Right ventricle myocardium superior (tissue), 1 donor: ENCODE measurements at regions not wholly inside any gene's neighbourhood (a gene's known extent, or its start where the extent isn't known, plus 50 kb on each side); places are given as distances from the start of the nearest gene placed in this dataset.
"Not testable (repeated sequence)": the region's sequence is repeated elsewhere in the genome, so short reads cannot be mapped to it uniquely, and the experiment has no call there.

Experiments used
- ATAC-seq: fragments of 200-7000 bp; cut with Tn5 transposase; one replicate; pipeline ENCODE4 v1.9.1; 2020; ENCODE audit warnings: mild to moderate bottlenecking; ENCODE audit not compliant: poor library complexity
- DNase-seq: peaks from one replicate; pipeline ENCODE4 v3.0.0-alpha.2; 2020
- intact Hi-C: fragments of 100-400 bp; cut with DNase I; formaldehyde crosslinking; loops from one replicate; pipeline ENCODE4 v1.11.2; 2022
- donor health status: DM: no; HTN: yes; CAD: no; lungs with severe emphysema.

DNA sequence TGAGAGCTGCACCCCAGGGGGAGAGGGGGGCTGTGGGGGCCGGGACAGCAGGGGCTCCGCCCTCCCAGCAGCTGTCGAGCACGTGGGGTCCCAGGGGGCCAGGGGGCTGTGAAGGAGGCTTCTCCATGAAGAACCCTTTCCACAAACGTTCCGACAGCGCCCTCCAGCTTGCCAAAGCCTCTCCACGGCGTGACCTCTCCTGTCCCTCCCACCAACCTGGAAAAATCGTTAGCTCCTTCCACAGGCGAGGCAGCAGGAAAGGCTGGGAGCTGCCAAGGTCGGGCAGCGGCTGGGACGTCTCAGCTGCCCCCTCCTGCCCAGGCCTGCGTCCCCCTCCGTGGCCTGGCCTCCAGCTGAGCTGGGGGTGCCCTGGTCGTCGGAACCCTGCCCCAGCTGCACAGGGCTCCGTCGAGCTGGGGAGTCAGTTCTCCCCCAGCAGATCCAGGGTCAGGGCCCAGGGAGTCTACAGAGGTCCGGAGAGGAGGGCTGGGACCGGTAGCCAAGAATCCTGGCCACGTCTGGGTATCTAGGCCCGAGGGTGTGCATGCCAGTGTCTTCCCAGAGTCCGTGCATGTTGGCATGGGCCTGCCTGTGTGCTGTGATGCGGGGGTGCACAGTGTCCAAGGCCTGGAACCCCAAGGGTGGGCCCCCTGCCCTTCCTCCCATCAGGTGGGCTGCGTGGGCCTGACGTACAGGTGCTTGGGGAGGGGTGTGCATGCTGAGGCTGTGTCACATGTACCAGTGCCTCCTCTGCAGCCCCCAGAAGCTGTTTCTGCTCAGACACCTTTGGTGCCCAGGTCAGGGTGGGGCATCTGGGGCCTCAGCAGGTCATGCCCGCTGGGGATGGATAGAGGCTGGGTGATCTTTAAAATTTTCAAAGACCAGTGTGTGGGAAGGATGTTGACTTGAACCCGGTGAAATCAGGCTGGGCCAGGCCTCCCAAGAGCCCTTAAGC is 66.5 kb downstream of the UNCX start:
- no peak for ATAC-seq
- intact Hi-C loops, result no loop called here
- peak; percentile 30 for DNase-seq

DNA sequence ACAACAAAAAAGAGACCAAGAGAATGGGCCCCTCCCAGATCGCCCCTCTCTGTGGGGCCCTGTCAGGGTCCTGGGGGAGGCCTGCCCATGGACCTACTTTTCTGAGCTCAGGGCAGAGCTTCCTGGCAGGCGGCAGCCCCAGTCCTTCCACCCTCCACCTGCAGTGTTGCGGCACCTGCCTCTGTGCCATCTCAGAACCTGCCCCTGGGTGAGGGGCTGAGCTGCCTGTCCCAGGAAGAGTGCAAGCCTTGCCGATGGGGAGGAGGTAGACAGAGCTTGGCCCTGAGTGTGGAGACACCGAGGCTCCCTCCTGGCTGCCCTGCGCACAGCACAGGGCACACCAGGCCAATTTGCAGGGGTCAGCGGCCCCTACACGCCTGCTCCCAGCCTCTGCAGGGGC is 67.5 kb downstream of the UNCX start:
- ATAC-seq (no peak), DNase-seq (peak; percentile 11)
- intact Hi-C loops, result no loop called here

DNA sequence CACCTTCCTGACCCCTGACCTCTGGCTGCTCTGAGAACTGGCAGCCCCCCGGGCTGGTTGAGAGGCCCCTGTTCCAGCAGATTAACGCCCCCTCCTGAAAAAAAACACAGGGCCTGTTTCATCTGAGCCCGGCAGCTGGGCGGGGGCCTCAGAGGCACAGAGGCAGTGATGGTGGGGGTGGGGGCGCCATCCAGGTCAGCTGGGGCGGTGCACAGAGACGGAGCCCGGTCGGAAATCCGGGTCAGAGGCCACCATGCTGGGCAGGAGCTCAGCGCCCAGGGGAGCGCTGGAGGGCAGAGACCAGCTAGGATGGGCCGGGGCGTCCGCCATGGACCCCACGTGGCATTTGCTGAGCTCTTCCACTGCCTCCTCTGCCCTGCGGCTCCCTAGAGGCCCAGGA is 68.0 kb downstream of the UNCX start:
- intact Hi-C loops, result no loop called here
- ATAC-seq (no peak), DNase-seq (peak; percentile 11)

DNA sequence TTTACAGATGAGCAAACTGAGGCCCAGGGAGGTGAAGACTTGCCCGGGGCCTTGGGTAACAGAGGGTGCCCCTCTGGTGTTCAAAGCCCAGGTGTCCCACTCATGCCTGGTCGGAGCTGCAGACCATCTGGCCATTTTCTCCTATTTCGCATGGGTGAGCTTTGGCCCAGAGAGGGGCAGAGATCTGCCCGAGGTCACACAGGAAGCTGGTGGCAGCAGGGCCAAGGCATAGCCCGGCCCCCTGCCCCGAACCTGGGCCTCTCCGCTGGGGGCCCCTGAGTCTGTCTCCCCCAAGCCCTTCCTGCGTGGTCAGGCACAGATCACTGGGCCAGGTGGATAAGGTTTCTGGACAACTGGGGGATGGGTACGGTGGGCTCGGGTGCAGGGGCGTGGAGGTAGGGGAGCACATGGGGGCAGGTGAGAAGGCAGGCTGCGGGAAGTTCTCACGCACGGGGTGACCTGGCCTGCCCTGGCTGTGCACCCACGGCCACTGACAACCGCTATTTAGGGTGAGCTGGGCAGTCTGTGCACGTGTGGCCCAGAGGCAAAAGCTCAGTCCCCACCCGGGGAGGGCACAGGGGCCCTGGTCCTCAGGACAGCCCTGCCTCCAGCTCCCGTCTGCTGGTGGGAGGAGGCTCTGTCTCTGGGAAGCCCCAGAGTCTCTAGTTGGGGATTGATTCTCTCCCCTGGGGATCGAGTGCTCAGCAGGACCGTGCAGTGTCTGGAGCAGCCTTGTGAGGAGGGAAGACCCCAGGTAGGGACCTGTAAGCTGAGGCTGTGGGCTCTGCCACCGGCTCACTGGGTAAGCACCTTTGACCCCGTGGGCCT is 68.6 kb downstream of the UNCX start:
- intact Hi-C loops, result no loop called here
- DNase-seq (peak; percentile 13), ATAC-seq (no peak)

DNA sequence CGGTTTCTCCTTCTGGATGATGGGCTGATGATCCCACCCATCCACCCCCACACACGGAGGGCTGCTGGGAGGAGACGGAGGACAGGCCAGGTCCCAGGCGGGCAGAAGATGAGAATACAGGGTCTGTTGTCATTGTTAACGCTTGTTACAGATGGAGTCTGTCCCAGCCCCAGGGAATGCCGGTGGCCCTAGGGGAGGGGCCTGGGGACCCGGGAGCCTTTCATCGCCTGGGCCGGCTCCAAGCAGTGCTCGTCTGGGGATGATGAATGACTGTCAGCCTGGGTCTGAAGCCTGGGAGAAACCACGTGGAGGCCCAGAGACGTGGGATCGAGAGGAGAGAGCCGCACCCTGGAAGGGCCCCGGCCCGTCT is 69.2 kb downstream of the UNCX start:
- DNase-seq, result peak; percentile 21
- intact Hi-C loops, result no loop called here
- ATAC-seq, result no peak

DNA sequence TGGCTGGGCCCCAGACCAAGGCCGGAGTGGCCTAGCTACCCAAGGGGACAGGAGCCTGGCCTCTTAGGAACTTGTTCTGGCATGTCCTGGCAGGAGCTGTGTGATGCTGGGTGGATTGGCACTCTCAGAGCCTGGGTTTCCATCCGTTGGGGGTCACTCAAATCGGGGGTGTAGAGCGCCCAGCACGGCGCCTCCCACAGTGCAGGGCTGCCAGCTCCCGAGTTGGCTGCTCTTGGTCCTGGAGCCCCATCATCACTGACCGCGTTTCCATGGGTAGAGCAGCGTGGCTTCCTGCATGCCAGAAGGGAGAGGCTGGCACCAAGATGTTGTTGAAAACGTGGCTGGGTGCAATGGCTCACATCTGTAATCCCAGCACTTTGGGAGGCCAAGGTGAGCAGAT is 70.3 kb downstream of the UNCX start:
- intact Hi-C loops, result no loop called here
- DNase-seq (peak; percentile 15), ATAC-seq (no peak)

DNA sequence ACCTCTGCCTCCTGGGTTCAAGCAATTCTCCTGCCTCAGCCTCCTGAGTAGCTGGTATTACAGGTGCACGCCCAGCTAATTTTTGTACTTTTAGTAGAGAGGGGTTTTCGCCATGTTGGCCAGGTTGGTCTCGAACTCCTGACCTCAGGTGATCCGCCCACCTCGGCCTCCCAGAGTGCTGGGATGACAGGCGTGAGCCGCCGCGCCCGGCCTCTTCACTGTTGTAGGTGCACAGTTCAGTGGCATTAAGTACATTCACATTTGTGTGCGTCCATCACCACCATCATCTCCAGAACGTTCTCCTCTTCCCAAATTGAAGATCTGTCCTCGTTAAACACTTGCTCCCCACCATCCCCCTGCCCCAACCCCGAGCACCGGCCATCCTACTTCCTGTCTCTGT is 71.3 kb downstream of the UNCX start:
- ATAC-seq, DNase-seq, intact Hi-C loops: not testable (repeated sequence)

DNA sequence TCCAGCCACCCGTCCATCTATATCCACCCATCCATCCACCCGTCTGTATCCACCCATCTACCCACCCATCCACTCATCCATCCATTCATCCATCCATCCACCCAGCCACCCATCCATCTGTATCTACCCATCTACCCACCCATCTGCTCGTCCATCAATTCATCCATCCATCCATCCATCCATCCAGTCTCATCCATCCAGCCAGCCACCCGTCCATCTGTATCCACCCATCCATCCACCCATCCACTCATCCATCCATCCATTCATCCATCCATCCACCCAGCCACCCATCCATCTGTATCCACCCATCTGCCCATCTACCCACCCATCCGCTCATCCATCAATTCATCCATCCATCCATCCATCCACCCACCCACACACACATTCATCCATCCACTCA is 73.2 kb downstream of the UNCX start:
- intact Hi-C loops, result no loop called here
- ATAC-seq, result no peak
- DNase-seq, result no peak

DNA sequence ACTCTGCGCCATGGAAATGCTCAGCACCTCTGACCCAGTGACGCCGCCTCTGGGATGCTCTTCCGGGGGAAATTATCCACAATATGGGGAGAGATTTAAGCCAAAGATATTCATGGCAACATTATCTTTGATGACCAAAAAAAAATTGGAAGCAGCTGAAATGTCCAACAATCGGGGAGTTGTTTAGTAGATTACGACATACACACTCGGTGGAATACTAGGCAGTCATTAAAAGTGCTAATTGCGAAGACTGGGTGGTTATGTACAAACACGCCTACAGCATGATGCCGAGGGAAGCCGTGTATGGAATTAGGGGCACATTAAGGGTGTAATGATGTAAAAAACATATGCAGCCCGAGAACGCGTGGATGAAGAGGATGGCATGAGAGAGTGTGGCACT is 75.2 kb downstream of the UNCX start:
- ATAC-seq (no peak), DNase-seq (no peak)
- intact Hi-C loops, result no loop called here

DNA sequence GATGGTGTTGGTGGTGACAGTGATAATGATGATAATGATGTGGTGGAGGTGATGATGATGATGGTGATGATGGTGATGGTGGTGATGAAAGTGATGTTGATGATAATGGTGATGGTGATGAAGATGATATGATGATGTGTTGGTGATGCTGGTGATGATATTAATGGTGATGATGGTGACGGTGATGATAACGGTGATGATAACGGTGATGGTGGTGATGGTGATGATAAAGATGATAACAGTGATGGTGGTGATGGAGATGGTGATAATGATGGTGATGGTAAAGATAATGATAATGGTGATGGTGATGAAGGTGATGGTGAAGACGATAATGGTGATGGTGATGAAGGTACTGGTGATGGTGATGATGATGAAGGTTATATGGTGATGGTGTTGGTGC is 76.6 kb downstream of the UNCX start:
- no peak for DNase-seq
- intact Hi-C loops, result no loop called here
- ATAC-seq, result no peak

DNA sequence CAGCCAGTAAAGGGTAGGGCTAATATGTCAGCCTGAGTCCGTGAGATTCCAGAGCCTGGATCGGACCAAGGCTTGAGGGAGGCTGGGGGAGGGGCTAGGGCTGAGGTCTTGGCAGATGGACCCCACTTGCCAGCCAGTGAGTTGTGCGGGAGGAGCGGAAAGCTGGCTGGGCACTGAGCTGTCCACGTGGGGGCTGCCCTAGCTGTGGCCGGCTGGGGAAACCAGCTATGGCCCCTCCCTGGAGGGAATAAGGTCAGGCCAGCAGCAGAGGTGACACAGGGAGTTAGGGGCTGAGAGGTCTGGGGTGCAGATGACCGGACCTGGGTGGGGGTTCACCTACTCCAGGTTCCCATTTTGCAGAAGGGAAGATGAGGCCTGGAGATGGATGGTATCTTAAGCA is 77.3 kb downstream of the UNCX start:
- no peak for ATAC-seq
- intact Hi-C loops, result no loop called here

DNA sequence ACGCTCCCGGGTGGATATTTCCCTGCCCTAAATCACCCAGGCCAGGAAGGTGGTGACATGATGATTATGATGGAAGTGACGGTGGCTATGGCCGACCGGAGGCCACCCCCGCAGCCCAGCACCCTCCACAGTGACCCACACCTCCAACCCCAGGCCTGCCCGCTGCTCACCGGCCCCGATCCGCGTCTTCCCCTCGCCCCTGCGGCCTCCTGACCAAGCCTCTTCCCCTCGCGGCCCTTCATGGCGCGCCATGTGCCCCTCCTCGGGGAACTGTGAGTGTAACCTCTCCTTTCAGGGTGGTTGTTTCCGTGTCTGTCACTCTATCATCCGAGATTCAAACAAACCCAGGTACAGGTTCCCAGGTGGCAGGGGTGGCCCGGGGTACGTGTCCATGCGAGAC is 78.3 kb downstream of the UNCX start:
- intact Hi-C loops, result no loop called here
- DNase-seq, result no peak
- no peak for ATAC-seq

More for the DNA sequence above, 77.3 kb downstream of the UNCX start:
- no peak for DNase-seq

DNA sequence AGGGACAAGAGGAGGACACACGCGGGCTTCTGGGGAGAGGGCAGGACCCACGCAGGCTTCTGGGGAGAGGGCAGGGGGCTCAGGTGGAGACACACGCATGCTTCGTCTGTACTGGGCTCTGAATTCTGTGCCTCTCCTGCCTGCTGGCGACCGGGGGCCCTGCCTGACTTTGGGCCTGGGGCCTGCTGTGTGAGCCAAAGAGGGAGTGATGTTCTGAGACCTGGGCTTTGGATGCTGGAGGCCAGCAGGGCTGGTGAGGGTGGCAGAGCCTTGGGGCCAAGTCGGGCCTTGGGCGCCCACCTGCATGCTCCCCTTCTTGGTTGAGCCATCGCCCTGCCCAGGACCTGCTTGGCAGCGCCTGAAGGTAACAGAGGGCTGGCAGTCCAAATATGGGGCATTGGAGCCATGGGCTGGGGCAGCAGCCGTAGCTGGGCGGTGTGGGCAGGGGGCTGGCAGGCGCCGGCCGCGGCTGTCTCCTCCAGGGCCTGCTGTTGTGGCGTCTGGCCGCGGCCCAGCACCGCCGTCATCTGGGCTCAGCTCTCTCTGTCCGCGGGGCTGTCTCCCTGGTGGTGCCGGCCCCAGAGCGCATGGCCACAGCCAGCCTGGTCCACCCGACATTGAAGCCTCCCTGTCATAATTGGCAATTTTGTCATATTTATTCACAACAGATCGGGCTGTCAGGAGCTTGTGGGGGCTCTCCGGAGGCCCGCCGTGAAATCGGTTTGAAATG is 78.9 kb downstream of the UNCX start:
- intact Hi-C loops, result no loop called here
- no peak for DNase-seq
- ATAC-seq, result no peak

DNA sequence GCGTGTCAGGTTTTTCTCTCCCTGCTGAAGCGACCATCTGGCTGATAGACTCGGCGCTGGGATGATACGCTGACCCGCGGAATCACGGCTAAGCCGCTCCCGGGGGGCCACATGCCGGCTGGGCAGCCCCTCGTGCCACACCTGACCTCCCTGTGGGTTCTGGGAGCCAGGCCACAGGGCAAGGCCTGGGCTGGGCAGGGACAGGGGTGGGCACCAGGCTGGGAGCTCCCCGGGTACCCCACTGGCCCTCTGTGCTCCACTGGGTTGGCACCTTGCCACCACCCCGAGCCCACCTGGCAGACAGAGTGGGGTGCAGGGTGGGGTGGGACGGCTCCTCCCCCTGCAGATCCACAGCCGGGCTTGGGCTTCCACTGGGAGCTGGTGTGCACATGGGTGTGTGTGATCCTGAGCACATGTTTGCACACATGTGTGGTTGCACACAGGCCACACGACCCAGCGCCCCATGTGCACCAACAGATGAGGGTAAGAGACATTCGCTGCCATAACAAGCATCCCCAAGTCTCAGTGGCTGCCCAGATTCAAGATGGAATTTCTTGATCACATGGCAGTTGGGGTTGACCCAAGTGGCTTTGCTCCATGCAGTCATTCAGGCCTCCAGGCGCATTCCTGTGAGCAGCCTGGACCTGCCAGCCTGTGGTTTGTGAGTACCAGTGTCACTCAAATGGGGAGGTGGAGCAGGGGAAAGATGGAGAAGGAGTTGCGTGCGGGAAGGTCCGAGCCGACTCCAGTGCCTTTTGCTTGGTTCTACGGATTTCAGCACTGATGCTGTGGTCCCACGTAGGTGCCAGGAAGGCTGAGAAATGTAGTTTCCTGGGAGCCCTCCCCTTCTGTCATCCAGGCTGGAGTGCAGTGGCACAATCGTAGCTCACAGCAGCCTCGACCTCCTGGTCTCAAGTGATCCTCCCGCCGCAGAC is 79.7 kb downstream of the UNCX start:
- intact Hi-C loops, result no loop called here
- ATAC-seq (no peak), DNase-seq (peak; percentile 24)

DNA sequence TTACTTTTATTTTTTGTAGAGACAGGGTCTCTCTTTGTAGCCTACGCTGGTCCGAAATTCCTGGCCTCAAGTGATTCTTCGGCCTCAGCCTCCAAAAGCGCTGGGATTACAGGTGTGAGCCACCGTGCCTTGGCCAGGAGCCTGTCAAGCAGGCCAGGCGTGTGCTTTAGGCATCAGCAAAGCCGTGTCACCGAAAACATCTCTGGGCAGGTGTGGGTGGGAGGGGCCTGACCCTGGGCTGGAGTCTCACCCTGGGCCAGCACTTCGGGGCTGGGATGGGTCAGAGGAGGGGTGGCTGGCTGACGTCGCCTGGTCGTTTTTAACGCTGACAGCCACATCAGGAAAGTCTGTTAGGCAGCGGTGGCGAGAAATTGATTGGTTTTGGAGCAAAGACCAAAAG is 80.9 kb downstream of the UNCX start:
- DNase-seq (peak; percentile 12), ATAC-seq (no peak)
- intact Hi-C loops, result no loop called here

DNA sequence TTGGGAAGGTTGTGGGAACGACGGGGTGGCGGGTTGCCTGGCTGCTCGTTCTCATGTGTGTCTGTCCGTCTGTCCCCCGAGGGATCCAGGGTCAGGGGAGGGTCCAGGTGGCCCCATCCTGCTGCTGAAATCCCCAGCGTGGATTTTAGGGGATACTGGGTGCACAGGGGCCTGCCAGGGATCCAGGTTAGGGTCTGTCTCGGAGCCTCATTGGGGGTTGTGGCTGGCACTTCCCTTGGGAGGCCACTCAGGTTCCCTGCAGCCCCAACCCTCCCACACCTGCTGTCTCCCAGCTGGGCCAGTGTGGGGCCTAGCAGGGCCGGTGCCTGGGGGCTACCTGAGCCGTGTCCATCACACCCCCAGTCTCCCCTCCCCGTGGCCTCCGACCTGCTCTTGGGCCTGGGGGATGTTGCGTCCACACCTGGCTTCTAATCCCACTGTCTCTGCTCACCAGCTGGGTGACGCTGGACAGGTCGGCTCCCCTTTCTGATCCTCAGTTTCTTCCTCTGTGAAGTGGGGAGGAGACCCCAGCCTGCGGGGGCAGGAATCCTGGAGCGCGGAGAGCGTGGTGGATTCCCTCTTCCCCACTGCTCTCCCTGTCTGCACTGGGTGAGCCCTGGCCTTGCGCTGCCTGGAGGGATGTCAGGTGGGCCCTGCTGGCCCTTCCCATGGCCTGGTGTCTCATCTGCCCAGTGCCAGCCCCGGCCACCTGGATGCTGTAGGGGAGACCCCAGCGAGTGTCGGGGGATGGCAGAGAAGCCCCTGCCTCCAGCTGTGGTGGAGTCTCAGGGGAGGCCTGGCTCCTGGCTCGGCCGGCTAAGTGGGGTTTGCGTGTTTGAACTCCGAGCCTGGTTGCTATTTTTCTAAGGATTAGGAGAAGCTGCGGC is 81.6 kb downstream of the UNCX start:
- intact Hi-C loops, result no loop called here
- ATAC-seq (no peak), DNase-seq (peak; percentile 33)

DNA sequence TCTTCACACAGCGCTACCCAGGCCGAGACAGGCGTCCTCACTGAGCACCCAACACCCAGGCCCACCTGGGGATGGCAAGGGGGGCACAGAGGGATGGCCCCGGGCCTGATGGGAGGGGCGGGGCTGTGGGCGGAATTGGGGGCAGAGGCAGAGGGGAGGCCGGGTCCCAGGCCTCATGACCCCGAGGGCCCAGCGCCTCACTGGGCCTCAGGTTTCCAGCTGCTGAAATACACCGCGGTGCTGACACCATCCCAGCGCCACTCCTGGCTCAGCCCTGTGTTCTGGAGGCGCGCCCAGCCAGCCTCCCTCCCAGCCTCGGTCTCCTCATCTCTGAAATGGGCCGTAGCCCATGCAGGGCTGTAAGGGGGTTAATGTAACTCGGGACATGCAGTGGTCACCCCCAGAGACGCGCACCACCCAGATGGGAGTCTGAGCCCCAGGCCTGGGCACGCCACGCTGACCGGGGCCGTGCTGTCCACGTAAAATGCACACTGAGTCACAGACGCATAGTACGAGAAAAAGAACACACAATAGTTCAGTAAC is 82.3 kb downstream of the UNCX start:
- DNase-seq, result peak; percentile 15
- intact Hi-C loops, result no loop called here
- no peak for ATAC-seq
